ENCODE measurements at regions not wholly inside any gene's neighbourhood (a gene's known extent, or its start where the extent isn't known, plus 50 kb on each side); places are given as distances from the start of the nearest gene placed in this dataset.
"Not testable (repeated sequence)": the region's sequence is repeated elsewhere in the genome, so short reads cannot be mapped to it uniquely, and the experiment has no call there.

DNA sequence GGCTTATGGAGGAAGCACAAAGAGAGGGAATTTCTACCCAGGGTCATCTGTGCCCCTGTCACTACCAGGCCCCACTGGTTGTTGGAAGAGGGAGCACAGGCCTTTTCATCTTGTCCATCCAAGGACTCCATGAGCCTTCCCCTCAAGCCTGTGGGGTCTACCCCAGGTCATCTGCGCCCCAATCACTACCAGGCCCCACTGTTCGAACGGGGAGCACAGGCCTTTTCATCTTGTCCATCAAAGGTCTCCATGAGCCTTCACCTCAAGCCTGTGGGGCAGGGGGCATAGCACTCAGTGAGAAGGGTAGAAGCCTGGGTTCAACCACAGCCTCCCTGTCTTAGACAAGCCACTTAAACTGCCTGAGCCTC lies 101.5 kb upstream of the CDH5 start:
- no peak for DNase-seq

DNA sequence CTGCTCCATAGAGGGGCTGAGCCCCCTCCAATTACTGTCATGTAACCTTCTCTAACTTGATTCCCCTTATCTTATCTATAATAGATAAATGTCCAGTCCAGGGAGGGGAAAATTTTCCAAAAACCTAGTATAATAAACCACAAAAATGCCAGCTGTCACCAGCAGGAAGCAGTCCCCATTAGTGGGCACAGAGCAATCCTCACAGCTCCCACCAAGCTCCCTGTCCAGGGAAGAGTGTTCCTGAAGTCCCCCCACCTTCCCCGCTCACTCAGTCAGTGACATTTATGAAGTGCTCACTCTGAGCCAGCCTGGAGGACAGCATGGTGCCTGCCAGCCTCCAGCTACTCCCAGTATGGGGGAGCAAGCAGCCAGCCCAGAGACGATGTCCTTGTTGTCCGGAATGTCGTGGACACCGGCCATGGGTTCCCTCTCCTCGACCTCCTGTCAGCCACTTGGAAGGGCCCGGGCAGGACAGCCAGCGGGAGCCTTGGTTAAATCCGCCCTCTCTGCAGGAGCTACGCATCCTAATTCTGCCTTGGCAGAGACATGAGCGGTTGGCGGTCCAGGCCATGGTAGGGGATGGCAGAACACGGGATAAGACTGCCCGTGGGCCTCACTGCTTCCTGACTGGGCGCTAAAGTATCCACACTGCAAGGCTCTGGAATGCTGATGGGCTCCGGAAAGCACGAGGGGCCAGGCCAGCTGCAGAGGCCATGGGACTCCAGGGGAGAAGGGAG lies 102.0 kb upstream of the CDH5 start:
- DNase-seq = no peak

DNA sequence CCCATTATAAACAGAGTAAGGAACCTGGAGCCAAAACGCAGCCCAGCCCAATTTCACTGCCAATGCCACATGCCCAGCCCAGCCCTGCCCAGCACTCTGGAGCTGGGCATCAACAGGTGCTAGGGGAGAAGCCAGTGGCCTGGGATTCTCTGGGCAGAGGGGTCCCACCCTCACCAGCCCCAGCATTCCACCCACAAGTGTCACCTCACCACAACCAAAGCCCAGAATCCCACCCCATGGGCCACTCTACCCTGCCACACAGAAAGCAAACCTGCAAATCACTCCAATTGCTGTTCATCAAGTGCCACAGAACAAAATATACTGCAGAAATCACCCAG lies 102.5 kb upstream of the CDH5 start:
- no peak for DNase-seq

DNA sequence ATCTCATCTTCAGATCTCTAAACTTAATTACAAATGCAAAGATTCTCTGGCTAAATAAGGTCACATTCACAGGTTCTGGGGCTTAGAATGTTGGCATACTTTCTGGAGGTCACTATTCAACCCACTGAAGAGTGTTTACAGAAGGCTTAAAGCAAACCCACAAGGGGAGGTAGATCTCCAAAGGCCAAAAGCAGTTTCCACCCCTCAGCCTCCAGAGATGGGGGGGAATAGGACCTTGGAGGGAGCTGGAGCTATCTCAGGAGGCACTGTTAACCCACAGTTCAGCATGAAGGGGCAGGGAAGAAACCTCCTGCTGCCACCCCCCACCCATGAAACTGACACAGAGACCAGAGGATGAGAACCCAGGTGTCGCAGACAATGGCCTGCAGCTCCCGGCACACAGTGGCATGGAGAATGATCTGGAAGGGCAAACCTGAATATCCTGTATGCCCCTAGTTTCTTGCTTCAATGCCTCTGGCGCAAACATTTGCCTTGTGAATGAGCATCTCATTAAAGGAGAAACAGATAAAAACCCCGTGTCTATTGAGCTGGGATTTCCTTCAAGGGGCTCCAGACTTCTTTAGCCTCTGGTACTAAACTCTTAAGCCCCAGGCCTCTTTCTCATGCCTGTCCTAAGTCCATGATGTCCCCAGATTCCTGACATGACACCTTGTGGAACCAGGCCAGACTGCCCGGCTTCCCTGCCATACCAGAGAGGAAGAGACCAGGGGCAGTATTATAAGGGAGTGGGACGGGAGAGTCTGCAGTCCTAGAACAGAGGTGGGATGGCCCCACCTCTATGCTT lies 103.1 kb upstream of the CDH5 start:
- no peak for DNase-seq

DNA sequence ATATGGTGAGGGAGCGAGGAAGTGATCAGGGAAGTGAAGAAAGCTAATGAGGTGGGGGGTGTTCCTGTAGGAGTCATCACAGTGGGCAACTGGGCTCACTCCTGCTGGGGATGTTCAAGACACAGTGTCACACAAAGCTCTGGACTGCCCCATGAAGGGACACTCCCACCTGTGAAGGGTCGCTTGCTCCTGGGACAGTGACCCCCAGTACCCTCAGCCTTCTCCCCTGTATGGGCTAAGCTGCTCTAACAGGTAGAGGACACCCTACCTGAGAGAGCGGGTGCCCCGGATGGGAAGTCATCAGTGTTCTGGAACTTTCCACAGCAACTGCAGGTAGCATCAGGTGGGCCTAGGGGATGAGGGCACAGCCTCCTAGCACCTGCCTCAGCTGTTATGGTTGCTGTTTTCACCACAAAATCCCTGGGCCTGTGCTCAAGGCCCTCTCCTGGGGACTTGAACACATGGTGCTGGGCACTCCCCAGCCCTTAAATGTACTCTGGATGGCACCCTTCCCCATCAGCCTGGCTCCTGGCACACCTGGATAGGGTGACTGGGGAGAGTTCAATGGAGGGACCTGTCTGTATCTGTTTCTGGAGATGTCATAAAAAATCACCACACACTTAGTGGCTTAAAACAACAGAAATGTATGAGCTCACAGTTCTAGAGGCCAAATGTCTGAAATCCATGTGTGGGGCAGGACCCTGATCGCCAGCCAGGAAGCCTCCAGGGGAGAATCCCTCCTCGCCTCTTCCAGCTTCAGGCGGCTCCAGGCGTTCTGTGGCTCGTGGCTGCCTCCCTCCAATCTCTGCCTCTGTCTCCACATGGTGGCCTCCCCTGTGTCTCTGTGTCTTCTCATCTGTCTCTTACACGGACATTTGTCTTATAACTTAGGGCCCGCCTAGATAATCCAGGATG lies 104.0 kb upstream of the CDH5 start:
- no peak for DNase-seq

GRCh38 chr16:66261826-66262225 lies 104.7 kb upstream of the CDH5 start:
- no peak for DNase-seq

DNA sequence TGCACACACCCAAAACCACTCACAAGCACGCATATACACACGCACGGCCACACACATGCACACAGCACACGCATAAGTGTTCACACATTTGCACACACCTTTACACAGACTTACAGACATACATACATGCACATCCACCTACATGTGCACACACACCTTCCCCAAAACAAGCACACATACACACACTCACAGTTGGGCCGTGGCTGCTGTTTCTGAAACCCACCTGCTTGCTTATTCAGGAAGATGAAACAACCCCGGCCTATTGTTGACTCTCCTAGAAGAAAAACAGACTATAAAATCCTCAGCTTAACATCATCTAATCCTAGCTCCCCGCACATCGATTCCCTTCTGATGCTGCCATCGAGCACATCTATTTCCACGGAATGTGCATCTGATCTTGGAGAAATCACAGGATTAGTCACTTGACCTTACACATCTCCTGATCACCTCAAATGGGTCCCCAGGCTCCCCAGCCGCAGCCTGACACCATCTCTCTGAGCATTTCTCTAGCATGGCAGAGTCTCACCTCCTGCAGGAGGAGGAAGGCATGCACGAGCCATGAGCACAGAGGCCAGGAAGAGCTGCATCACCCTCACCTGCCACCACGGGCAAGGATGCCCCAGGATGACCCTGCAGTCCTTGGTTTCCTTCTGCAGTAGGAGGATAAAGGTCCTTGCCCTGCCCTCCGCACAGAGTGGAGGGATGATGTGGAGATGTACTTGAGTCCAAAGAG lies 105.8 kb upstream of the CDH5 start:
- no peak for DNase-seq

GRCh38 chr16:66258916-66259845 lies 107.3 kb upstream of the CDH5 start:
- no peak for DNase-seq

- DNase-seq = no peak
These were observed 109.6 kb upstream of the CDH5 start for GRCh38 chr16:66256919-66257318.

DNA sequence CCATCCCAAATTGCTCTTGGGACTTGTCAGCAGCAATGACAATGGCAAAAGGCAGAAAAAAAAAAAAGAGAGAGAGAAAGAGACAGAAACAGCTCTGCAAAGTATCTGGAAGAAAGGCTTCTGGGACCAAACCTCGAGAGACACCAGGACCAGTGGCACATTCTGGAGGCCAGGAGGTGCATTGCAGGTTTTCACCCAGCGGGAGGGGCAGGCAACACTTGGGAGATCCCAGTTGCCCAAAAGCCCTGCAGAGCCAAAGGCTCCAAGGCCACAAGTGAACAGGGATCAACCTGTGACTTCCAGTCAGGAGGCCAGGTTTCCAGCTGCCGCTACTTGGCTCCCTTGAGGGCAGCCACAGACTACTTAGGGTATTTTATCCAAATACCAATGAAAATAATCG lies 110.8 kb upstream of the CDH5 start:
- no peak for DNase-seq

- no peak for DNase-seq
These were observed 111.7 kb upstream of the CDH5 start for GRCh38 chr16:66254751-66255150.

- no peak for DNase-seq
These were observed 112.4 kb upstream of the CDH5 start for GRCh38 chr16:66254106-66254505.

- no peak for DNase-seq
These were observed 114.9 kb upstream of the CDH5 start for GRCh38 chr16:66251476-66252160.

DNA sequence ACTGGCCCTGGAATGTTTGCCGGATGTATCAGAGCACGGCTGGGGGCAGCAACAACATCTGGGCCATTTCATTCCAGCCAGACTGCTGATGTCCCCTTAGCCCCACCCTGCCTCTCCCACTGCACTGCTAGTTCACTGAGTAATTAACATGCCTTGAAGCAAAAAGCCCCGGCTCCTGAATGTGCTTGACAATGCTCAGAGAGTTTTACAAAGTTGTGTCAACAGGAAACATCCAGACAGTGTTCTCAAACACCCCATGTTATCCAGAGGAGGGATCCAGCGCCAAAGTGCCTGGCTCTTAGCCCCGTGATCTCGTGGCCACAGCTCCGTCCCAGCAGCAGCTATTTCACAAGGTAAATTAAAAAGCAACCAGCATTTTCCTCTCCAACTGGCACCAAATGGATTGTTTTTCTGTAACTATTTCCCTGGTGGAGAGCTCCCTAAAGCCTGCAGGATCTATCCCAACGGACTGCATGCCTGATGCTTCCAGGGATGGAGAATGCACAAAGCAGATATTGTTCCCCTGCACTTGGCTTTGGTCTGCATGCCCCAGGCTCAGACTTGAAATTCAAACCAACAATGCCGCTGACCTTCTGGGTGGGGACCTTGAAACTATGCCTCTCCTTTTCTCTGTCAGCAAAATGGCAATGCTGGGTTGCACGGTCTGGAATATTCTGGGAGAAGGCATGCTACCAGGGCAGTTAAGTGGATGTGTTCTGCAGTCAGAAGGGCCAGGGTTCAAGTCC lies 115.6 kb upstream of the CDH5 start:
- DNase-seq = no peak

DNA sequence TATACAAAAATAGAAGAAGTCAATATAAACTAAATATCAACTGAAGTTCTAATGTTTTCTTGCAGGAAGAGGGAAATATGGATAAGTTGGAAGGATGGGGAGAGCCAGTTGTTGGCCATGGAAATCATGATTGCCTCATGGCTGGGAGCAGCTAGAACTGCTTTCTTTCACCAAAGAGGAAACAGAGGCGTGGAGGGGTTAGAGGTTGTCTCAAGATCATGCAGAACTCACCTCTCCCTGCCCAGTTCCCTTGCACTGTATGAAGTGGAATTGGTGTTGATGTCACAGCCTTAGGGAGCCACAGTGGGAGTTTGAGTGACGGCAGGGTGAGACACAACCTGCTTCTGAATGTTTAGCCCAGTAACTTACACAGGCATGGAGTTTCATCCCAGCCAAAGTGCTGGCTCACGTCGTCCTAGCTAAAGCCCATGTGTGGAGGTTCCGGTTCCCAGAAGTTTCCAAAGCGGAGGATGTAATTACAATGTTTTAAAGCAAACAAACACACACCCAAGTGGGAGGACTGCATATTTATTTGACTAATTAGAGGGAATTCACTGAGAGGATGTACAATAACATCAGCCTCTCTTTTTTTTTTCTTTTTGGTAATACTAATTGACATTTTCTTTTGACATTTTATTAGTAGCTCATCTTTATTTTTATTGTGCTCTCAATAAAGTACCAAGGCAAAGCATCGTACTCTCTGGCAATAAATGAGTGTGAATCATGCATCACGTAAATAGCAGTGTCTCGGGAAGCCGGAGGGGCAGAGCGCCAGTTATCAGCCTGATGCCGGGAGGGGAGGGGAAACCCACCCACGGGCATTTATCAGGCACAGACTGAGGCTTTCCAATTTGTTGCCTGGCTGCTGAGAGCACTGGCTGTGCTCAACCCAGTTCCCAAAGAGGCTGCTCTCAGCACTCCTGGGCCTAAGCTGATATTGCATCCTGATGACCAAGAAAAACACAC lies 118.7 kb upstream of the CDH5 start:
- no peak for DNase-seq

- no peak for DNase-seq
These were observed 120.6 kb upstream of the CDH5 start for GRCh38 chr16:66245868-66246267.

DNA sequence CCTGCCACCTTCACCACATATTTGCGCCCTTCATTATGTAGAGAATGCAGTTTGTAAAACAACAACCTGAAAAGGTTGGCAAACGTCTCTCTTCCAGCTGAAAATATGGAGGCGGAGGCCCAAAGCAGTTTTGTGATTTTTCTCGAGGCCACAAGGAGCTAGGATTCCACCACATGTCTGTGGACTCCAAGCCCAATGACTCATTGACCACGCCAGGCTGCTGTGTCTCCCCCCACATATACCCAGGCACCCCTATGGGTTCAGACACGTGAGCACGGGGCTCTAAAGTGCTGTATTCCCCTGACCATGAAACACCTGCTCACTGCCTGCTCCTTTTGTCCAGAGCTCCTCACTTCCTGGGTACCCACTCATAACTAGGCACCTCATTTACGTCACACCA lies 121.4 kb upstream of the CDH5 start:
- no peak for DNase-seq

- no peak for DNase-seq
These were observed 123.8 kb upstream of the CDH5 start for GRCh38 chr16:66242672-66243071.

DNA sequence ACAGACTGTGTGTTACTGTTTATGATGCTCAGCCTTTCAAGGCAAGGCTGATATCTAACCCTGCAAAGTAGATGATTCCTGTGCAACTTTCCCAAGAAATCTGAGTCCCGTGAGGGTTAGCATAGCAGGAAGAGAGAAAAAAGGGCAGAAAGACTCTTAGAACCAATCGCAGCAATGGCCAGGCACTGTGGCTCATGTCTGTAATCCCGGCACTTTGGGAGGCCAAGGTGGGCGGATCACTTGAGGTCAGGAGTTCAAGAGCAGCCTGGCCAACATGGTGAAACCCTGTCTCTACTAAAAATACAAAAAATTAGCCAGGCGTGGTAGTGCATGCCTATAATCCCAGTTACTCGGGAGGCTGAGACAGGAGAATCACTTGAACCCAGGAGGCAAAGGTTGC lies 124.3 kb upstream of the CDH5 start:
- not testable (repeated sequence) for DNase-seq

Data from OCI-M1 (cell line).